H9 (cell line): ENCODE measurements at regions not wholly inside any gene's neighbourhood (a gene's known extent, or its start where the extent isn't known, plus 50 kb on each side); places are given as distances from the start of the nearest gene placed in this dataset.

Experiments
- DNase-seq: peaks from one replicate; pipeline ENCODE4 v3.0.0-alpha.2; 2017
- H2AFZ ChIP-seq: one replicate; pipeline ENCODE4 v1.6.1; 2013; ENCODE audit warnings: mild to moderate bottlenecking, low read length, control low read depth, moderate library complexity
- H2AK5ac ChIP-seq: 2 replicates; pipeline ENCODE4 v1.6.1; 2013; ENCODE audit warnings: low read length, control low read depth, mixed read lengths; ENCODE audit not compliant: insufficient read length
- H2BK120ac ChIP-seq: one replicate; pipeline ENCODE4 v1.6.1; 2013; ENCODE audit warnings: low read depth, mild to moderate bottlenecking, low read length, control low read depth, inconsistent platforms; ENCODE audit not compliant: poor library complexity, severe bottlenecking
- H2BK12ac ChIP-seq: 2 replicates; pipeline ENCODE4 v1.6.1; 2013; ENCODE audit warnings: low read length, control low read depth, mixed read lengths, low read depth; ENCODE audit not compliant: insufficient read length
- H2BK15ac ChIP-seq: 2 replicates; pipeline ENCODE4 v1.6.1; 2013; ENCODE audit warnings: low read depth, low read length, control low read depth
- H2BK20ac ChIP-seq: one replicate; pipeline ENCODE4 v1.6.1; 2013; ENCODE audit warnings: low read depth, mild to moderate bottlenecking, low read length, control low read depth, inconsistent platforms; ENCODE audit not compliant: poor library complexity, severe bottlenecking
- H2BK5ac ChIP-seq: 2 replicates; pipeline ENCODE4 v1.6.1; 2013; ENCODE audit warnings: low read length, control low read depth, mixed read lengths; ENCODE audit not compliant: insufficient read length
- H3K14ac ChIP-seq: 2 replicates; pipeline ENCODE4 v1.6.1; 2013; ENCODE audit warnings: low read length, control low read depth; ENCODE audit not compliant: insufficient read depth
- H3K18ac ChIP-seq: 2 replicates; pipeline ENCODE4 v1.6.1; 2013; ENCODE audit warnings: low read depth, mild to moderate bottlenecking, mixed read lengths, low read length, control low read depth; ENCODE audit not compliant: insufficient read length
- H3K23ac ChIP-seq: 2 replicates; pipeline ENCODE4 v1.6.1; 2013; ENCODE audit warnings: low read length, control low read depth, mixed read lengths, low read depth; ENCODE audit not compliant: insufficient read length
- H3K23me2 ChIP-seq: 2 replicates; pipeline ENCODE4 v1.6.1; 2013; ENCODE audit warnings: low read depth, mild to moderate bottlenecking, mixed read lengths, low read length, control low read depth; ENCODE audit not compliant: insufficient read length, poor library complexity, severe bottlenecking
- H3K27ac ChIP-seq: 2 replicates; pipeline ENCODE4 v1.5.1; 2013; ENCODE audit warnings: low read length, control low read depth, mixed read lengths, low read depth; ENCODE audit not compliant: insufficient read length
- H3K27me3 ChIP-seq: 2 replicates; pipeline ENCODE4 v1.6.1; 2013; ENCODE audit warnings: low read length, control low read depth, inconsistent platforms; ENCODE audit not compliant: insufficient read depth
- H3K4ac ChIP-seq: 2 replicates; pipeline ENCODE4 v1.6.1; 2013; ENCODE audit warnings: low read depth, mild to moderate bottlenecking, control low read depth, inconsistent platforms, low read length, moderate library complexity
- H3K4me1 ChIP-seq: 2 replicates; pipeline ENCODE4 v1.6.1; 2013; ENCODE audit warnings: low read length, control low read depth, inconsistent platforms; ENCODE audit not compliant: insufficient read depth
- H3K4me2 ChIP-seq: 2 replicates; pipeline ENCODE4 v1.6.1; 2013; ENCODE audit warnings: low read length, control low read depth, mixed read lengths; ENCODE audit not compliant: insufficient read length, insufficient read depth
- H3K56ac ChIP-seq: 2 replicates; pipeline ENCODE4 v1.6.1; 2013; ENCODE audit warnings: low read depth, mild to moderate bottlenecking, mixed read lengths, low read length, control low read depth; ENCODE audit not compliant: insufficient read length
- H3K79me1 ChIP-seq: 2 replicates; pipeline ENCODE4 v1.6.1; 2013; ENCODE audit warnings: low read depth, mild to moderate bottlenecking, moderate library complexity, low read length, control low read depth, inconsistent platforms; ENCODE audit not compliant: insufficient read depth, poor library complexity, severe bottlenecking
- H3K79me2 ChIP-seq: 2 replicates; pipeline ENCODE4 v1.6.1; 2013; ENCODE audit warnings: low read length, control low read depth, inconsistent platforms; ENCODE audit not compliant: insufficient read depth
- H3K9ac ChIP-seq: 2 replicates; pipeline ENCODE4 v1.6.1; 2013; ENCODE audit warnings: low read length, control low read depth, mixed read lengths; ENCODE audit not compliant: insufficient read length; ENCODE audit errors: extremely low read depth
- H3K9me3 ChIP-seq: one replicate; pipeline ENCODE4 v1.6.1; 2013; ENCODE audit warnings: low read depth, low read length, inconsistent platforms; ENCODE audit not compliant: control insufficient read depth
- H3T11ph ChIP-seq: one replicate; pipeline ENCODE4 v1.6.1; 2013; ENCODE audit warnings: mild to moderate bottlenecking, low read length, control low read depth, inconsistent platforms
- H4K20me1 ChIP-seq: one replicate; pipeline ENCODE4 v1.6.1; 2013; ENCODE audit not compliant: control insufficient read depth, insufficient read length, insufficient read depth
- H4K5ac ChIP-seq: 2 replicates; pipeline ENCODE4 v1.6.1; 2013; ENCODE audit warnings: low read depth, mild to moderate bottlenecking, mixed read lengths, low read length, control low read depth; ENCODE audit not compliant: insufficient read length
- H4K8ac ChIP-seq: replicated peaks from 2 replicates; pipeline ENCODE4 v1.6.1; 2013; ENCODE audit warnings: low read length, control low read depth, mixed read lengths, low read depth; ENCODE audit not compliant: insufficient read length
- H4K91ac ChIP-seq: 2 replicates; pipeline ENCODE4 v1.6.1; 2013; ENCODE audit warnings: low read depth, mild to moderate bottlenecking, moderate library complexity, mixed read lengths, low read length, control low read depth; ENCODE audit not compliant: insufficient read length
- H3K27ac Mint-ChIP-seq, 3 experiments: 2 replicates in 2 of 3; 3 replicates in 1 of 3; pipeline ENCODE4 v1.8.0; 2020 to 2021; ENCODE audit warnings: mixed read lengths in 3 of 3, mild to moderate bottlenecking in 1 of 3, moderate library complexity in 1 of 3
- H3K27me3 Mint-ChIP-seq: 2 replicates; pipeline ENCODE4 v1.8.0; 2021; ENCODE audit warnings: low read depth, mild to moderate bottlenecking, moderate library complexity, mixed read lengths
- H3K36me3 Mint-ChIP-seq, 3 experiments: 2 replicates in 2 of 3; 3 replicates in 1 of 3; pipeline ENCODE4 v1.8.0; 2020 to 2021; ENCODE audit warnings: low read depth in 3 of 3, mixed read lengths in 3 of 3; ENCODE audit not compliant: insufficient read depth in 1 of 3
- H3K4me1 Mint-ChIP-seq, 2 experiments: 2 replicates each; pipeline ENCODE4 v1.8.0; 2020; ENCODE audit warnings: mixed read lengths in 2 of 2
- H3K4me3 Mint-ChIP-seq, 2 experiments: 2 replicates in 1 of 2; 3 replicates in 1 of 2; pipeline ENCODE4 v1.8.0; 2020 to 2021; ENCODE audit warnings: mild to moderate bottlenecking in 2 of 2, mixed read lengths in 2 of 2, moderate library complexity in 1 of 2
- H3K9me3 Mint-ChIP-seq, 2 experiments: 2 replicates in 1 of 2; 3 replicates in 1 of 2; pipeline ENCODE4 v1.8.0; 2020; ENCODE audit warnings: mild to moderate bottlenecking in 2 of 2, mixed read lengths in 2 of 2, moderate library complexity in 1 of 2
- WGBS: extraction: QIAGEN DNeasy Blood & Tissue Kit; methylation state at CpG from one replicate; pipeline ENCODE4 v1.1.7; 2013; ENCODE audit warnings: missing lambda C conversion rate, low lambda C conversion rate, mixed read lengths; ENCODE audit not compliant: insufficient read length; ENCODE audit errors: extremely low coverage; 5-methylcytosine and 5-hydroxymethylcytosine counted together
- TF ChIP-seq, protein P1 (sequence below): fragments of 200-600 bp; sonication (generic); conservative IDR thresholded peaks from 3 replicates; pipeline ENCODE4 v1.8.0; 2021; ENCODE audit warnings: antibody characterized with exemption, mild to moderate bottlenecking

DNA sequence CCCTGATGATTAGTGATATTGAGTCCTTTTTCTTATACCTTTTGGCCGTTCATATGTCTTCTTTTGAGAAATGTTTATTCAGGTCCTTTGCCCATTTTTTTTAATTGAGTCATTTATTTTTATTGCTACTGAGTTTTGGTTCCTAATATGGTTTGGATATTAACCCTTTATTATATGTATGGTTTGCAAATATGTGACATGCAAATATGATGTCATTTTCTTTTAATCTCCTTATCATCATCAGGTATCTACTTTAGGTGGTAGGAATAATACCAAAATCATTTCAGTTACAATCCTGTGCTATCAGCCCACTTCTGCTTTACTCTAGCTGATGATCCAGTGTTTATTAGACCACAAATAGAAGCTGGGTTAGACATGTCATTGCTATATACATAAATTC is 102.3 kb upstream of the TRPC7 start:
- no peak for DNase-seq
- Histone ChIP-seq H3T11ph (no peak overlapping the region), H4K91ac (no peak overlapping the region), H3K23ac (no peak overlapping the region), H2BK120ac (no peak overlapping the region), H2AK5ac (no peak overlapping the region), H3K18ac (no peak overlapping the region), H2BK12ac (no peak overlapping the region), H2AFZ (no peak overlapping the region), H3K27ac (no peak overlapping the region), H3K4me1 (no peaks in the 10 kb centered on the region), H3K79me2 (no peaks in the 10 kb centered on the region), H2BK5ac (no peak overlapping the region), H3K14ac (no peak overlapping the region), H4K20me1 (no peaks in the 10 kb centered on the region), H3K56ac (no peak overlapping the region), H3K9me3 (no peaks in the 10 kb centered on the region), H3K4me2 (no peak overlapping the region), H3K79me1 (no peaks in the 10 kb centered on the region), H2BK20ac (no peak overlapping the region), H3K9ac (no peak overlapping the region), H3K23me2 (no peaks in the 10 kb centered on the region), H4K8ac (no peak overlapping the region), H3K4ac (no peak overlapping the region), H4K5ac (no peak overlapping the region), H3K27me3 (no peaks in the 10 kb centered on the region), H2BK15ac (no peak overlapping the region)
- Mint-ChIP-seq H3K4me1 (no peaks in the 10 kb centered on the region; a peak in 1 of 4 replicates), H3K9me3 (no peaks in the 10 kb centered on the region), H3K36me3 (peaks cover 0 to under 1% (median 0%) of the 10 kb centered on the region in 3 experiments; a peak in 1 of 7 replicates), H3K27me3 (peaks cover 3% of the 10 kb centered on the region; the same call in 1 of the 2 replicates), H3K4me3 (no peak overlapping the region), H3K27ac (no peak overlapping the region)
- TF ChIP-seq, protein P1, sequence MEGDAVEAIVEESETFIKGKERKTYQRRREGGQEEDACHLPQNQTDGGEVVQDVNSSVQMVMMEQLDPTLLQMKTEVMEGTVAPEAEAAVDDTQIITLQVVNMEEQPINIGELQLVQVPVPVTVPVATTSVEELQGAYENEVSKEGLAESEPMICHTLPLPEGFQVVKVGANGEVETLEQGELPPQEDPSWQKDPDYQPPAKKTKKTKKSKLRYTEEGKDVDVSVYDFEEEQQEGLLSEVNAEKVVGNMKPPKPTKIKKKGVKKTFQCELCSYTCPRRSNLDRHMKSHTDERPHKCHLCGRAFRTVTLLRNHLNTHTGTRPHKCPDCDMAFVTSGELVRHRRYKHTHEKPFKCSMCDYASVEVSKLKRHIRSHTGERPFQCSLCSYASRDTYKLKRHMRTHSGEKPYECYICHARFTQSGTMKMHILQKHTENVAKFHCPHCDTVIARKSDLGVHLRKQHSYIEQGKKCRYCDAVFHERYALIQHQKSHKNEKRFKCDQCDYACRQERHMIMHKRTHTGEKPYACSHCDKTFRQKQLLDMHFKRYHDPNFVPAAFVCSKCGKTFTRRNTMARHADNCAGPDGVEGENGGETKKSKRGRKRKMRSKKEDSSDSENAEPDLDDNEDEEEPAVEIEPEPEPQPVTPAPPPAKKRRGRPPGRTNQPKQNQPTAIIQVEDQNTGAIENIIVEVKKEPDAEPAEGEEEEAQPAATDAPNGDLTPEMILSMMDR, result no peak
- WGBS, result no CpG with 5 or more reads among the region's 1 CpG
